HFFc6 (cell line): ENCODE measurements at regions not wholly inside any gene's neighbourhood (a gene's known extent, or its start where the extent isn't known, plus 50 kb on each side); places are given as distances from the start of the nearest gene placed in this dataset.

Experiments
- DNase-seq: peaks from one replicate; pipeline ENCODE4 v3.0.0-alpha.2; 2018
- H3K27ac Mint-ChIP-seq: 2 replicates; pipeline ENCODE4 v1.8.0; 2020; ENCODE audit warnings: mild to moderate bottlenecking, mixed read lengths
- H3K27me3 Mint-ChIP-seq: 2 replicates; pipeline ENCODE4 v1.8.0; 2021; ENCODE audit warnings: mild to moderate bottlenecking, moderate library complexity, mixed read lengths; ENCODE audit not compliant: insufficient read depth
- H3K36me3 Mint-ChIP-seq: 2 replicates; pipeline ENCODE4 v1.8.0; 2021; ENCODE audit warnings: low read depth, mixed read lengths
- H3K4me1 Mint-ChIP-seq: 2 replicates; pipeline ENCODE4 v1.8.0; 2020; ENCODE audit warnings: low read depth, mixed read lengths
- H3K4me3 Mint-ChIP-seq: 2 replicates; pipeline ENCODE4 v1.8.0; 2020; ENCODE audit warnings: mild to moderate bottlenecking, moderate library complexity, mixed read lengths
- H3K9me3 Mint-ChIP-seq: 2 replicates; pipeline ENCODE4 v1.8.0; 2020; ENCODE audit warnings: mild to moderate bottlenecking, mixed read lengths
- TF ChIP-seq, protein P1 (sequence below): fragments of 200-600 bp; sonication (generic); IDR thresholded peaks from 2 replicates; pipeline ENCODE4 v1.5.0; 2021; ENCODE audit warnings: antibody characterized with exemption, mild to moderate bottlenecking

DNA sequence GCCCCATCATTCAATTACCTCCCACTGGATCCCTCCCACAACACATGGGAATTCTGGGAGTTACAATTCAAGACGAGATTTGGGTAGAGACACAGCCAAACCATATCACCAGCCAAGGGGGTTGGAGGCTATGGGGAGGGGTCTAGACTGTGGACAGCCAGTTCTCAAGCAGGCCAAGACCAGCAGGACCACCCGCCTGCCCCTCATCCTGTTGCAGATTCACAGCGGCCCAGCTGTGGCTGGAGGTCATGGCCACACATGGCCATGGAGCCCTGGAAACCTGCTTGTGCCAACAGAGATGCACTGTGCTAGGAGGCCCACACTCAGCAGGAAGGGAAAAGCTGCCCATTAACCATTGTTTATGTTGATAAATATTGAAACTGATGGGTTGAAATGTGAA is 240.5 kb downstream of the TTLL2 start:
- no peak for DNase-seq
- Mint-ChIP-seq H3K4me3 (no peak overlapping the region), H3K36me3 (peaks cover 9% of the 10 kb centered on the region; the same call in 1 of the 2 replicates), H3K27me3 (no peaks in the 10 kb centered on the region; the same call in 1 of the 2 replicates), H3K4me1 (no peaks in the 10 kb centered on the region), H3K9me3 (peaks cover 66% of the 10 kb centered on the region), H3K27ac (no peak overlapping the region)
- TF ChIP-seq, protein P1, sequence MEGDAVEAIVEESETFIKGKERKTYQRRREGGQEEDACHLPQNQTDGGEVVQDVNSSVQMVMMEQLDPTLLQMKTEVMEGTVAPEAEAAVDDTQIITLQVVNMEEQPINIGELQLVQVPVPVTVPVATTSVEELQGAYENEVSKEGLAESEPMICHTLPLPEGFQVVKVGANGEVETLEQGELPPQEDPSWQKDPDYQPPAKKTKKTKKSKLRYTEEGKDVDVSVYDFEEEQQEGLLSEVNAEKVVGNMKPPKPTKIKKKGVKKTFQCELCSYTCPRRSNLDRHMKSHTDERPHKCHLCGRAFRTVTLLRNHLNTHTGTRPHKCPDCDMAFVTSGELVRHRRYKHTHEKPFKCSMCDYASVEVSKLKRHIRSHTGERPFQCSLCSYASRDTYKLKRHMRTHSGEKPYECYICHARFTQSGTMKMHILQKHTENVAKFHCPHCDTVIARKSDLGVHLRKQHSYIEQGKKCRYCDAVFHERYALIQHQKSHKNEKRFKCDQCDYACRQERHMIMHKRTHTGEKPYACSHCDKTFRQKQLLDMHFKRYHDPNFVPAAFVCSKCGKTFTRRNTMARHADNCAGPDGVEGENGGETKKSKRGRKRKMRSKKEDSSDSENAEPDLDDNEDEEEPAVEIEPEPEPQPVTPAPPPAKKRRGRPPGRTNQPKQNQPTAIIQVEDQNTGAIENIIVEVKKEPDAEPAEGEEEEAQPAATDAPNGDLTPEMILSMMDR = no peak

DNA sequence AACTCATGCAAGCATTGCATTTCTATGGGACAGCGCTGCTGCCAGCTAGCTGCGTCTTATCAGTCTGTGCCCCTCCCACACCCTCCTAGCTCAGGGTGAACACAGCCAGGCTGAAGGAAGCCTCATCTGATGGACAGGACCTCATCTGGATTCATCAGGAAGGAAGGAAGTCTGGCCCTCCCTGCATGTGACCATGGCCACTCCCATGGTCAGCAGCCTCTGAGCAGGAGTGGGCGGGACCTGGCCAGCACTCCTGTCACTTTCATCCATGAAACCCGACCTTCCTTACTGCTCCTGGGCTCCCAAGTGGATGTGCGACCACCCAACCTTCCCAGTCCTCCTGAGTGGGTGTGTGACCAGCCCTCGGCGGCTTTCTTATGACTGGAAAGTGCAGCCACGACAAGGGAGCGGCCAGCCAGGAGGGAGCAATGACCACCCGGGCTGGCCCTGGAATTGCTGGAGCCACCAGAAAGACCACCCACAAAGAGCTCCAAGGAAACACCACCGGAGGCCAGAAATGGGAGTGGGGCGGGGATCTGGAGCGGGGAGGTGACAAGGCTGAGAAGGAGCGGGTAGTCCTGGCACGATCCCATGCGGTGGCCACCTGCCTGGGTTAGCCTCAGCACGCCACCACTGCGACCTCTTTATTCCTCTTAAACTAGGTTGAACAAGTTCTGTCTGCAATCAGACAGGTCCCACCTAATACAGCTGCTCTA is 241.2 kb downstream of the TTLL2 start:
- Mint-ChIP-seq H3K27ac (no peak overlapping the region), H3K4me1 (no peaks in the 10 kb centered on the region), H3K36me3 (peaks cover 9% of the 10 kb centered on the region; the same call in 1 of the 2 replicates), H3K4me3 (no peak overlapping the region), H3K27me3 (no peaks in the 10 kb centered on the region; the same call in 1 of the 2 replicates), H3K9me3 (peaks cover 66% of the 10 kb centered on the region)
- TF ChIP-seq, protein P1 = no peak
- DNase-seq = no peak

DNA sequence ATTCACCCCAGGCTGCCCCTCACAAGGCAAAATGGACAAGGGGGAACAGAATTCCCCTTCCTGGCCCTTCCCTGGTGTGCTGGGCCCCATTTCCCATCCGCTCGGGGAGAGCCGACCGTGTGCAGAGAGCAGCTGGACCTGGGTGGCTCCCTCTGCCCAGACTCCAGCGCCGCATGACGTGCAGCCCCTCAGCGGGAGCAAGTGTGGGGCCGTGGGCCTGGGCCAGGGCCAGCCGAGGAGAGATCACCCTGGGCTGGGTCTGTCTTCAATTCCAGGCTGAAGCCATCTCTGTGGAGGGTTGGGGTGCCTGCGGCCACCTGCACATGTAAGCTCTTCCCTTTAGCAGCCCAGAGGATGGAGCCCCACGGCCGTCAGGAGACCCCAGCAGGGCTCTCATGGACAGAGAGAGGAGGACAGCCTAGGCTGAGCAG is 241.8 kb downstream of the TTLL2 start:
- Mint-ChIP-seq H3K27me3 (no peaks in the 10 kb centered on the region; the same call in 1 of the 2 replicates), H3K36me3 (peaks cover 9% of the 10 kb centered on the region; the same call in 1 of the 2 replicates), H3K9me3 (peaks cover 61% of the 10 kb centered on the region), H3K27ac (no peak overlapping the region), H3K4me3 (no peak overlapping the region), H3K4me1 (no peaks in the 10 kb centered on the region)
- no peak for DNase-seq
- TF ChIP-seq, protein P1 = no peak

DNA sequence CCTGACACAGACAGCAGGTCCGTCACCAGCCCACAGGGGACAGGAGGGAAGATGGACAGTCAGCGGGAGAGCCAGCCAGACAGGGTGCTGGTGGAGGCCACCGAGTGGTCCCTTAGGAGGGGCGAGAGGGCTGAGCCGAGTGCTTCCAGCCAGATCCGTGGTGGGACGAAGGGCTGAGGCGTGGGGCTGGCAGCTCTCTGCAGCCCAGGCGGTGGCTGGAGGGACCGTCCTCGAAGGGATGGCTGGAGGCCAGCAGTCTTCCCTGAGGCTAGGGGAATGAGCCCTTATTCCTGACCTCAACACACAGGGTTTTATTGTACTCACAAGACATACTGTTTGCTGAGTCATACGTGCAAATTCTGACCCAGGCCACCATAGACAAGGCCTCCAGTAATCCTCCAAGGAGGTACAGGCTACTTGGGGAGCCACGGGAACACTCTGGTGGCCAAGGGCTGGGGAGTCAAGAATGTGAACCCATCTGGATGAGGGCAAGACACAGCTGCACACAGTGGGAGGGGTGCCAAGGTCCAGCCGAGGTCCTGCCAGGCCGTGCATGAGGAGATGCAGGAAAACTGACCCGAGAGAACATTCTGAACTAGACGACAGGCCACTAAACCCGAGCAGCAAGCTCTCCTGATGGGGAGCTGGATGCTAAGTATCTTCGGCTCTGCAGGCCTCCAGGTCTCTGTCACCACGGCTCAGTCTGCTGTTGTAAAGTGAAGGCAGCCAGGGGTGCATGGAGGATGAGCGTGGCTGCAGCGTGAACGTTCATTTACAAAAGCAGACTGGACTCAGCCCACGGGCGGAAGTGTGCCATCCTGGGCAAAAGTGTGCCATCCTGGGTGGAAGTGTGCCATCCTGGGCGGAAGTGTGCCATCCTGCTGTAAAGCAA is 242.5 kb downstream of the TTLL2 start:
- peaks cover 59% of the 10 kb centered on the region for H3K9me3 Mint-ChIP-seq
- H3K36me3 Mint-ChIP-seq = peaks cover 9% of the 10 kb centered on the region; the same call in 1 of the 2 replicates
- H3K4me3 Mint-ChIP-seq = no peak overlapping the region
- TF ChIP-seq, protein P1 = no peak
- H3K27ac Mint-ChIP-seq = no peak overlapping the region
- DNase-seq = no peak
- no peaks in the 10 kb centered on the region for H3K4me1 Mint-ChIP-seq
- no peaks in the 10 kb centered on the region; the same call in 1 of the 2 replicates for H3K27me3 Mint-ChIP-seq

DNA sequence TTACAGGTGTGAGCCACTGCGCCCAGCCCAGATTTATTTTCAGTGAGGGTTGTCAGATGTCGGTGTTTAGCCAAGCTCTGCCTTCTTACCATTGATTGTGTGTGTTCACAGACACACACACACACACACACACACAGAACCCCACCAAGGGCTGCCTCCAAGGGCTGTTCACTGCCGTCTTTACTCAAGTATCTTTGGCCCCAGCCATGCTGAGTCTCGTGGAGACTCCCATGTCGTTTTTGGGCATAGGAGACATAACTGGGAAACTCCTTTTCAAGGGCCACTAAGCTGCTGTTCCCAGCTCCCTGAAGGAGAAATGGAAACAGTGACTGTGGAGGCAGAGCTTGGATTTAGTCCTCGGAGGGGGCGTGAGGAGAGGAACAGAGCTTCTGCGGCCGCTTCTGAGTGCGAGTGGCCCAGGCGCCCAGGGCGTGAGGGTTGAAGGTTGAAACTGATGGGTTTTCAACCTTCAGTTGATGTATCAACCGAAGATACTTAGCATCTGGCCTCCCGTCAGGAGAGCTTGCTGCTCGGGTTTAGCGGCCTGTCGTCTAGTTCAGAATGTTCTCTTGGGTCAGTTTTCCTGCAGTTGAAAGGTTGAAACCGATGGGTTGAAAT is 243.6 kb downstream of the TTLL2 start:
- H3K27ac Mint-ChIP-seq = no peak overlapping the region
- TF ChIP-seq, protein P1 = no peak
- H3K9me3 Mint-ChIP-seq = peaks cover 69% of the 10 kb centered on the region
- H3K27me3 Mint-ChIP-seq = no peaks in the 10 kb centered on the region; the same call in 1 of the 2 replicates
- peaks cover 10% of the 10 kb centered on the region; the same call in 1 of the 2 replicates for H3K36me3 Mint-ChIP-seq
- H3K4me3 Mint-ChIP-seq = no peak overlapping the region
- no peak for DNase-seq
- no peaks in the 10 kb centered on the region for H3K4me1 Mint-ChIP-seq
